NOMO-1 (cell line): ENCODE measurements at regions not wholly inside any gene's neighbourhood (a gene's known extent, or its start where the extent isn't known, plus 50 kb on each side); places are given as distances from the start of the nearest gene placed in this dataset.
"Not testable (repeated sequence)": the region's sequence is repeated elsewhere in the genome, so short reads cannot be mapped to it uniquely, and the experiment has no call there.

Source experiments
- DNase-seq, 2 experiments: peaks; one replicate each; lab custom pipeline; 2025; ENCODE audit not compliant: unreplicated experiment in 2 of 2; lab: John Stamatoyannopoulos, UW

DNA sequence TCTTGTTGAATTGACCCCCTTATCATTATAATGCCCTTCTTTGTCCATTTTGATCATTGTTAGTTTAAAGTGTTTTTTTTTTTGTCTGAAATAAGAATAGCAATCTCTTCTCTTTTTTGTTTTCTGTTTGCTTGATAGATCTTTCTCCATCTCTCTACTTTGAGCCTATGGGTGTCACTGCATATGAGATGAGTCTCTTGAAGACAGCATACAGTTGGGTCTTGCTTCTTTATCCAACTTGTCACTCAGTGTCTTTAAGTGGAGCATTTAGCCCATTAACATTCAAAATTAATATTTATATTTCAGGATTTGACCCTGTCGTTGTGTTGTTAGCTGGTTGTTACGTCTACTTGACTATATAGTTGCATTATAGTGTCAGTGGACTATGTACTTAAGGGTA lies 135.4 kb downstream of the HMHB1 start:
- no peak for DNase-seq

DNA sequence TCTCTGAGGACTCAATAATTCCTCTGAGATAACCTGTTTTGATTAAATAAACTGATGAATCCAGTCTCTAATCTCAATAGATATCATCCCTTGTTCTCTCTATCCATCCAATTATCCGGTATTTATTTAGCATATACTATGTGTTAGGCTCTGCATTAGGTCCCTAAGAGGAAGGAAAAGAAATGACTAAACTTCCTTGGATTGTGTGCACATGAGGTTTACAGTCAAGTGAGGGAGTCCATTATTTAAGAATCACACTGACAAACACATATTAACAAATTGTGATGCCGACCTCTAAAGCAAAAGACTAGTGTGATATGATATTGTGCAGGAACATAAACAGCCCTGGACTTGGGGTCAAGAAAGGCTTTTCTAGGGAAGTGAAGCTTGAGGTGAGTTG lies 140.8 kb downstream of the HMHB1 start:
- DNase-seq: no peak

DNA sequence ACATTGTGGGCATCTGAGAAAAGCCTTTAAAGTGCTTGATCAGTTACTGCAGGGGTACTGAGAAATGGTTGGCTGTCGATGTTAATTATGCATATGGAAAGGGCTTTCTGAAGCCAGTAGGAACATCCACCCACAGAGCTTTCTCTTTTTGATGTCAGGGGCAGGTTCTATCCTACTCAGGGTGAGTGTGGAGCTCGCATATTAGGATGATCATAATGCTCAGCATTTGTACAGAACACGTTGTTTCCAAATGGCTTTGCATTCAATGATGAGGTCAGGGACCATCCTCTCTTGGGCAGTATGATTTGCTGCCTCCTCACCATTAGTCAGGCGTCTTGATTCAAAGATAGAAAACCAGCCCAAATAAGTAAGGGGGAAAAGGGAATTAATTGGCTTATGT lies 141.9 kb downstream of the HMHB1 start:
- no peak for DNase-seq

GRCh38 chr5:143955141-143955540 lies 143.2 kb downstream of the HMHB1 start:
- no peak for DNase-seq

- DNase-seq: no peak
Observed at GRCh38 chr5:143957455-143957854, 145.5 kb downstream of the HMHB1 start.

GRCh38 chr5:143962201-143962600 lies 150.2 kb downstream of the HMHB1 start:
- DNase-seq: no peak

DNA sequence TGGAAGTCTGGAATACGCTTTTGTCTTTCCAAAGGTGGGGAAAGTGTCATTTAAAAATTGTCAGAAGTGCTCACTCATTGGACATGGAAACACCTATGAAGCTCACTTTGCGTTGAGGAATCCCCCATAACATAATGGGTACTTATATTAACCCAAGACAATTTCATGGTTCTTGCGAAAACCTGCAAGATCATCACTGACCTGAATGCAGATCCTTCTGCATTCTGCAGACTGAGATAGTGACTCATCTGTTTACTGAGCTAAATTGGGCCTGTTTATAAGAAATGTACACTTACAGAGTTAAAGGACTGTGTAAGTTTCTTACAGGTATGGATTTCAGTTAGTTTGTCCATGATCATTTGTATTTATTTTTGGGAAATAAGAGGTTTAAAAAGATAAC lies 153.0 kb downstream of the HMHB1 start:
- no peak for DNase-seq

GRCh38 chr5:143966280-143966679 lies 154.3 kb downstream of the HMHB1 start:
- DNase-seq: no peak

DNA sequence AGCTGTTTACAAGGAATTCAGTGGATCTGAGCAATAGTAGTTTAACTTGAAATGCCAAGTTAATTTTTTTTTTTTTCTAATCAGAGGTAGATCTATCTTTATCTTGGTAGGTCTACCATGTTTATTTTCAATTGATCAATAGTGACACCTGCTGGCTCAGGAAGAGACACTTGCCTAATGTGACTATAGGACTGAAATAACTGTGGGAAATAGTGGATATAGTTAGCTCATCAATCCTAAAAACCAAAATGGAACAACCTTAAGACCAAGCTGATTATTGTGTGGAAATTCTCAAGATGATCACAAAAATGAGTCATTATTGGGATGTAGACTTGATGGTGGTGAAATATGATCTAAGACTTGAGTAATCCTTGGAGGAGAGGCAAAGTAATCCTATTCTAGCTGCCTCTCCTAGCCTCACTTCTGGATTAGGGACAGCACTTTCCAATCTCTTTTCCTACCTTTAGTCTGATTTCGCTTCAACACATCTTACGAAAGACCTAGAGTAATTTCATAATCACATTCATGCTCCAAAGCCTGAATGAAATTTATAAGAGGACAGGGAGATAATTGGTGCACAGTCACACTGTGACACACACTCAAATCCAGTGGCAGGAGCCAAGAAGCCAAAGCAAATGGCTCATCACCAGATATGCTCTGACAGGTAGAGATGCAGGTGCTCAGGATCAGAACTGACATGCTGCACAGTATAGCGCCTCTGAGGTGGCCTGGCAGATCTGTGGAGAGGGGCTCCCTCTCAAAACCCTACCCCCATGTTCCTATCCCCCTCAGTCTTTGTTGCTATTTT lies 156.3 kb downstream of the HMHB1 start:
- DNase-seq: peak in 1 of 2 experiments; percentile 14

GRCh38 chr5:143970159-143970558 lies 158.2 kb downstream of the HMHB1 start:
- no peak for DNase-seq

GRCh38 chr5:143972068-143972467 lies 160.1 kb downstream of the HMHB1 start:
- DNase-seq: no peak

DNA sequence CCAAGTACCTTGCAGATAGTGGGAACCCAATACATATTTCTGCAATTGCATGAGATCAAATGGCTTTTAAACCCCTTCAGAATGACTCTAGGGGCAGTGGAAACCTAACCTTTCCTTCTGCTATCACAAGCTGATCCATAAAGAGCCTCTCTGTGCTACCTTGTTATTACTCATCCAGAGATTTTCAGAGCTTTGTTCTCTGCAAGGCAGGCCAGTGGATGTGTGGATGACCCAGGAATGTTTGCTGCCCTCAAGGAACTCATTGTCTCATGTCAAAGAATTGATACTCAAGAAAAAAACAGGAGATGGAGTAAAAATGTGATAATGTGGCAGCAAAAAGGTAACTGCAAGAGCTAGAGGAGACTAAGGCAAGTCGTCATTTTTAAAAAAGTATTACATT lies 164.1 kb downstream of the HMHB1 start:
- no peak for DNase-seq

DNA sequence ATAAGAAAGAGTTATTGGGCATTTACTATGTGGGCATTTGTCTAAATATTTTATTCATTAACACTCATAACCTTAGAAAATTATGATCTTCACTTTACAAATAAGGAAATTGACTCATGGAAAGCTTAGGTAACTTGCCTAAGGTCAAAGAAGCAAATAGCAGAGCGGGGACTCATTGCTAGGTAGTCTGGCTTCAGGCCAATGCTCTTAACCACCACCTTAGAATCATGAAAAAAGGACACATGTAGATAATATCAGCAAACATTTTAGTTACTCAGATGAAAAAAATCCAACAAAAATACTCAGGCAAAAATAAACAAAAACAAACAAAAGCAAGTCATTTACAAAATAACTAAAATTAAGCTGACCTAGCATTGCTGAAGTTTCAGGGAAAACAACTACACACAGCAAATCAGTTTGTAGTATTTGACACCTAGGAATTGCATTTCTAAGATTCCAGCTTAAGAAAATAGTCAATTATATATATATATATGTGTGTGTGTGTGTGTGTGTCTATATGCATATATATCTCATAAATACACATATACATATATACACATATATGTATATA lies 166.0 kb downstream of the HMHB1 start:
- DNase-seq: no peak

DNA sequence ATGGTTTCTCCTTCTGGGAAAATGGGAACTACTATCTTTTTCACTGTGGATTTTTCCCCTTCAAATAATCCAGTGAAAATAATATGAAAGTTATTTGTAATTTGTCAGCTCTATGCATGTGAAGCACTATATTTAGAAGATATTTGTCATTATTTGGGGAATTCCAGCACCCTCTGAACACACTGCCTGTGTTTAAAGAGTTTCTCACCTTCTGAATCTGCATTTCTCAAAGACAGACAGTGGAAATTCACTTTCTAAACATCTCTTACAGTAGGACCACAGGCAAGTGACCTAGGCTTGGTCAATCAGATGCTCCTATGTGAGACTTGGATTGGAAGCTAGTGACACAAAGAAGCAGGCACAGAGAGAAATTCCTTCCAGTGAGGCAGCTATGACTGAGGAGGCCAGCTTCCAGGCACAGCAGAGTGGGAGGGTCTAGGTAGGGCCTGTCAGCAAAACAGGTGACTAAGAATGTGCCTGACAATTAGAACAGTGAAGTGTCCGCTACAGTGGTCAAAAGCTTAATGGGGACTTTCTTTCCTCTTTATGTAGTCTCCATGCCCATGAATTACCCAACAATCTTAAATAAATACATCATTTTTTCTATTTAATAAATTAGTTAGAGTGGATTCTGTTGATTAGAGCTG lies 167.2 kb downstream of the HMHB1 start:
- no peak for DNase-seq

DNA sequence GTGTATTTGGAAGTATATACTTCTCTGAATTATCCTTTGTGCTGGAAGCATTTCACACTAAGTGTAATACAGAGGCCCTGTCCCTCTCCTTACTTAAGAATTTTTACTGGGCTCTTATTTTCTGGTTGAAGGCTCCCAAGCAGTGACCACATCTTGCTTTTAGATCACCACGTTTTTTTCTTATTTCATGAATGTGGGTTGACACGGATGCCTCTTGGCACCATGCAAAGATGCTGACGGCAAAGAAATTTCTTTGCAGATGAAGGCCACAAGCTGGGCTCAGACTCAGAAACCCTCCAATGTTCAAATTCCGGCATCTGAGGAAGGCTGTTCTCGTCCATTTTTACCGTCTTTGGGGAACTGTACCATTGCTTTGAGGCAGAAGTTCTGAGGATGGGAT lies 168.5 kb downstream of the HMHB1 start:
- DNase-seq: no peak

DNA sequence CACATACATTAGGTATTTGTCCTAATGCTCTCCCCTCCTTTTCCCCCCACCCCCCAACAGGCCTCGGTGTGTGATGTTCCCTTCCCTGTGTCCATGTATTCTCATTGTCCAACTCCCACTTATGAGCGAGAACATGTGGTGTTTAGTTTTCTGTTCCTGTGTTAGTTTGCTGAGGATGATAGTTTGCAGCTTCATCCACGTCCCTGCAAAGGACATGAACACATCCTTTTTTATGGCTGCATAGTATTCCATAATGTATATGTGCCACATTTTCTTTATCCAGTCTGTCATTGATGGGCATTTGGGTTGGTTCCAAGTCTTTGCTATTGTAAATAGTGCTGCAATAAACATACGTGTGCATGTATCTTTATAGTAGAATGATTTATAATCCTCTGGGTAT lies 171.0 kb downstream of the HMHB1 start:
- not testable (repeated sequence) for DNase-seq

DNA sequence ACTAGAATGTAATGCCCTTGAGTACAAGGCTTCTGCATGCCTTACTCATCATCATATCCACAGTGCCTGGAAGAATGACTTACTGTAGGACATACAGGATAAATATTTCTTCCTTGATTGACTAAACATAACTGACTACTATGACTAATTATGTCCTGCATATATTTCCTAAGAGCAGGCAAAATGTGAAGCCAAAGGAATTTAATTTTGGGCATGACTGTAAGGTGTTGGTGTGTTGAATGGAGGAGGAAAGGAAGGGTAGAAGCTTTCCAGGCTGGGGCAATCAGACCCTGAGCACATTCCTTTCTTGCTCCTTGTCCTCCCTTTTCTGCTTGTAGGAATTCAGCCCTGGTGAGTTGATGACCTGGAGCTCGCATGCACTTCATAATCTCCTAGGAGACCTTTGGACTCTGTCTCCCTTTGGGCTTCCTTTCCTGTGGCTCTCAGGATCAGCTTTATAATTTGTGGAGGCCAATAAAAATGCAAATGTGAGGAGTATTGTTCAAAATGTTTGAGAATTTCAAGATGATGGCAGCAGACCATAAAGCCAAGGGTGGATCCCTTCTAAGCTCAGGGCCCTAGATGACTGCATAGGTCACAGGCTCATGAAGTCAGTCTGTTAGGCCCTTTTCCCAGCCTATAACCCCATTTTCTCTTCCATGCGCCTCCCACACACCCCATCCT lies 174.0 kb downstream of the HMHB1 start:
- no peak for DNase-seq

- no peak for DNase-seq
Observed at GRCh38 chr5:143986516-143987212, 174.7 kb downstream of the HMHB1 start.

GRCh38 chr5:143987264-143987663 lies 175.3 kb downstream of the HMHB1 start:
- DNase-seq: no peak

GRCh38 chr5:143987751-143988560 lies 176.0 kb downstream of the HMHB1 start:
- no peak for DNase-seq
